Endothelial cell of umbilical vein (primary cell): ENCODE measurements at regions not wholly inside any gene's neighbourhood (a gene's known extent, or its start where the extent isn't known, plus 50 kb on each side); places are given as distances from the start of the nearest gene placed in this dataset.

ENCODE experiments used
- BruUV-seq: library from RNA; stranded (reverse); fragments of 400-500 nt; replicated peaks from 2 replicates; lab custom pipeline; 2021; lab: Mats Ljungman, UMichigan
- CTCF ChIA-PET: fragments of 300-600, 350-600 bp; sonication (Branson Sonifier 250); formaldehyde crosslinking; loops from one replicate; lab custom pipeline; 2021; ENCODE audit warnings: antibody characterized with exemption, inconsistent platforms; lab: Charles Lee
- POLR2A ChIA-PET: fragments of 300-600, 350-600 bp; sonication (Branson Sonifier 250); formaldehyde crosslinking; loops from one replicate; lab custom pipeline; 2021; ENCODE audit warnings: antibody characterized with exemption, inconsistent platforms; lab: Charles Lee
- DNase-seq: peaks from one replicate; pipeline ENCODE4 v3.0.0-alpha.2; 2011; ENCODE audit warnings: low read depth, low spot score
- FAIRE-seq: peaks from 2 replicates; lab custom pipeline; 2011; peaks lifted over from hg19 to GRCh38; lab: Jason Lieb, UNC
- H2AFZ ChIP-seq: 2 replicates; pipeline ENCODE4 v1.6.0; 2012; ENCODE audit warnings: low read depth, low read length, control low read depth, inconsistent platforms
- H3K27ac ChIP-seq: 2 replicates; pipeline ENCODE4 v1.5.1; 2011; ENCODE audit warnings: low read depth, mild to moderate bottlenecking, control low read depth, low read length, moderate library complexity; ENCODE audit not compliant: insufficient read depth
- H3K27me3 ChIP-seq, 2 experiments: 2 replicates each; pipeline versions ENCODE4 v1.6.0 to v1.6.1; 2011; ENCODE audit warnings: low read length in 2 of 2, mixed read lengths in 1 of 2; ENCODE audit not compliant: control insufficient read depth in 2 of 2, insufficient read depth in 2 of 2
- H3K36me3 ChIP-seq, 2 experiments: 2 replicates in 1 of 2; 3 replicates in 1 of 2; pipeline ENCODE4 v1.5.1; 2011; ENCODE audit warnings: low read length in 2 of 2, mild to moderate bottlenecking in 1 of 2, moderate library complexity in 1 of 2; ENCODE audit not compliant: control insufficient read depth in 2 of 2, insufficient read depth in 2 of 2; ENCODE audit errors: extremely low read depth in 1 of 2
- H3K4me1 ChIP-seq: 3 replicates; pipeline ENCODE4 v1.5.1; 2011; ENCODE audit warnings: mild to moderate bottlenecking, low read length; ENCODE audit not compliant: control insufficient read depth, insufficient read depth; ENCODE audit errors: extremely low read depth
- H3K4me2 ChIP-seq: 2 replicates; pipeline ENCODE4 v1.6.1; 2011; ENCODE audit warnings: low read length, control low read depth, mixed read lengths; ENCODE audit not compliant: insufficient read depth
- H3K4me3 ChIP-seq, 3 experiments: fragments of 200-600 bp in 1 of 3; sonication (generic), shearing (Covaris generic) in 1 of 3; replicated peaks in 1 of 3; 2 replicates each; pipeline ENCODE4 v1.5.1; 2011 to 2016; ENCODE audit warnings: control low read depth in 3 of 3, low read length in 3 of 3, mild to moderate bottlenecking in 2 of 3, inconsistent platforms in 1 of 3, low read depth in 1 of 3, moderate library complexity in 1 of 3; ENCODE audit not compliant: insufficient read depth in 1 of 3
- H3K79me2 ChIP-seq: 2 replicates; pipeline ENCODE4 v1.6.0; 2012; ENCODE audit warnings: low read length, inconsistent platforms; ENCODE audit not compliant: control insufficient read depth, insufficient read depth
- H3K9ac ChIP-seq: replicated peaks from 2 replicates; pipeline ENCODE3; 2011; ENCODE audit warnings: low read length, control low read depth; ENCODE audit not compliant: insufficient read depth; ENCODE audit errors: extremely low read depth
- H3K9me1 ChIP-seq: replicated peaks from 3 replicates; pipeline ENCODE4 v1.6.0; 2011; ENCODE audit warnings: mild to moderate bottlenecking, low read length; ENCODE audit not compliant: control insufficient read depth, insufficient read depth; ENCODE audit errors: extremely low read depth
- H3K9me3 ChIP-seq: replicated peaks from 2 replicates; pipeline ENCODE4 v1.5.1; 2012; ENCODE audit warnings: low read length, inconsistent platforms; ENCODE audit not compliant: control insufficient read depth, insufficient read depth
- H4K20me1 ChIP-seq: replicated peaks from 2 replicates; pipeline ENCODE3; 2011; ENCODE audit warnings: mild to moderate bottlenecking, low read length; ENCODE audit not compliant: control insufficient read depth, insufficient read depth; ENCODE audit errors: extremely low read depth
- EZH2 ChIP-seq: IDR thresholded peaks from 2 replicates; pipeline ENCODE4 v1.6.1; 2012; ENCODE audit warnings: borderline replicate concordance, low read depth, mild to moderate bottlenecking, moderate library complexity, low read length, inconsistent platforms; ENCODE audit not compliant: severe bottlenecking
- POLR2AphosphoS5 ChIP-seq: IDR thresholded peaks from 2 replicates; pipeline ENCODE4 v1.6.1; 2012; ENCODE audit warnings: low read depth, mild to moderate bottlenecking, control low read depth, low read length, moderate library complexity; ENCODE audit not compliant: insufficient read depth
- dilution Hi-C: fragments of 300-500 bp; cut with MboI; formaldehyde crosslinking; loops from one replicate; pipeline ENCODE4 v1.15.0; 2019; ENCODE audit warnings: low sequenced_read_pairs; ENCODE audit not compliant: extremely low pct_ligation_motif_present
- intact Hi-C: fragments of 100-400 bp; cut with micrococcal nuclease; formaldehyde crosslinking; loops from one replicate; pipeline ENCODE4 v1.10.0; 2022
- TF ChIP-seq, protein P1 (sequence below): IDR thresholded peaks from 2 replicates; pipeline ENCODE4 v1.6.1; 2011; ENCODE audit not compliant: insufficient read depth, insufficient read length
- TF ChIP-seq, protein P2 (sequence below), 2 donors: IDR thresholded peaks; 1 replicate in 1 of 2; 2 replicates in 1 of 2; pipeline ENCODE4 v1.5.1; 2011; ENCODE audit warnings: low read length in 2 of 2, mild to moderate bottlenecking in 2 of 2, moderate library complexity in 2 of 2, control low read depth in 1 of 2, inconsistent platforms in 1 of 2, low read depth in 1 of 2; ENCODE audit not compliant: insufficient read depth in 1 of 2; ENCODE audit errors: extremely low read depth in 1 of 2

DNA sequence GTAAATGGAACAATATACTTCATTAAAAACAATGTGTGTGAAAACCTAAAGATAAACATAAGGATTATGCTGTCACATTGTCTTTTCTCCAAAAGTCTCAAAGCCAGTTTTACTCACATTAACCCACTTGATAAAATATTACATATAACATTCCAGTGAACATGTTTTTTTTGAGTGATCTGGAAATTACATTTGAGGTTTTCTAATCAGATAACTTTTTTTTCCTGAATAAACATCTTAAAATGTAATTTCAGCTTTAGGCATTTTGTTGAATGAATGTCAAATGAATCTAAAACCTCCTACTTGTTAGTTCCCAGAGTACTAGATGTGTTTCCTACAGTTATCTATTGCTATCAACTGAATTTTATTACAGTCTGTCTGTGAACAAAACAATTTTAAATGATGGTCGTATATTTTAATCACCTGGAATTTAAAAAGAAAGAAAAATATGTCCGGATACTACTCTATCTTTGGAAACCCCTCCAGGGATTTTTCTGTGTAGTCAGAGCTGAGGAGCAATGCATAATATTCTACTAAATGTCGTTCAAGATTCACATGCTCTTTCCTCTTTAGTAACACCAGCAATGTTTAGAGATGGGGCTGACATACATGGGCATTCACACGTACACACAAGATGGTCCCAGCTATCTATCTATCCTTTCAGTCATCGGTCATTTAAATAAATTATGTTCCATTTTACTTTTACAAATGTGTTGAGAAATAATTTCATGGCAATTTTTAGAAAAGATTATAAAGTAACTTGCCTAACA lies 283.9 kb downstream of the KLF12 start:
- dilution Hi-C loops (no loop called here), intact Hi-C loops (no loop called here)
- H3K9me1 ChIP-seq = no peaks in the 10 kb centered on the region
- H3K4me1 ChIP-seq = peaks cover 8% of the 10 kb centered on the region
- DNase-seq (no peak), FAIRE-seq (no peak)
- H3K27me3 ChIP-seq = no peaks in the 10 kb centered on the region
- no peaks in the 10 kb centered on the region for H3K79me2 ChIP-seq
- CTCF ChIA-PET = interaction anchor here (0.6 to 2.6 kb wide), 5 partner anchors 8 to 437 kb away, joined by 3 to 12 read pairs (median 3); partner anchors contain the start of gene KLF12
- no TSS peak for BruUV-seq
- H3K9ac ChIP-seq = no peak overlapping the region
- no peak overlapping the region for H3K4me2 ChIP-seq
- POLR2A ChIA-PET = no interaction called here
- no peaks in the 10 kb centered on the region for H4K20me1 ChIP-seq
- H3K4me3 ChIP-seq = no peak overlapping the region
- no peak overlapping the region for H2AFZ ChIP-seq
- TF ChIP-seq, protein P1, sequence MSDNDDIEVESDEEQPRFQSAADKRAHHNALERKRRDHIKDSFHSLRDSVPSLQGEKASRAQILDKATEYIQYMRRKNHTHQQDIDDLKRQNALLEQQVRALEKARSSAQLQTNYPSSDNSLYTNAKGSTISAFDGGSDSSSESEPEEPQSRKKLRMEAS = no peak
- no peak for TF ChIP-seq POLR2AphosphoS5
- H3K36me3 ChIP-seq = peaks cover 0 to 3% of the 10 kb centered on the region in 2 experiments
- H3K9me3 ChIP-seq = no peaks in the 10 kb centered on the region
- no peak overlapping the region for H3K27ac ChIP-seq

DNA sequence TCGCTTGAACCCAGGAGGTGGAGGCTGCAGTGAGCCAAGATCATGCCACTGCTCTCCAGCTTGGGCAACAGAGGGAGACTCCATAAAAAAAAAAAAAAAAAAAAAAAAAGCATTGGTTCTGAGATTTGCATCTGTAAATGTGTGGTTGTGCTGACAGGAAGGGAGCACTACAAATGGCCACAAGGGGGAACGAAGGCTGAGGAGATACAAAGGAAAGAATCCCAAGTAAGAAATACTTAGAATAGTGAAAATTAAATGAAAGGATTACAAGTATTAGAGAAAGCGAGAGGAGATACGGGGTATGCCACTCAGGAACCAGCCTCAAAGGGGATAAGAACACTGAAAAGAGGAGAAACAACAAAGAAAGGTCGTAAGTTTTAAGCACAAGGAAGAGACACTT lies 284.9 kb downstream of the KLF12 start:
- Histone ChIP-seq H3K9me1 (no peaks in the 10 kb centered on the region), H3K79me2 (no peaks in the 10 kb centered on the region), H3K4me3 (no peak overlapping the region), H3K9ac (no peak overlapping the region), H3K4me1 (peaks cover 8% of the 10 kb centered on the region), H3K9me3 (no peaks in the 10 kb centered on the region), H3K27me3 (no peaks in the 10 kb centered on the region), H2AFZ (no peak overlapping the region), H4K20me1 (no peaks in the 10 kb centered on the region), H3K4me2 (no peak overlapping the region), H3K36me3 (peaks cover 0 to 3% of the 10 kb centered on the region in 2 experiments), H3K27ac (no peak overlapping the region)
- FAIRE-seq = no peak
- TF ChIP-seq, protein P2, sequence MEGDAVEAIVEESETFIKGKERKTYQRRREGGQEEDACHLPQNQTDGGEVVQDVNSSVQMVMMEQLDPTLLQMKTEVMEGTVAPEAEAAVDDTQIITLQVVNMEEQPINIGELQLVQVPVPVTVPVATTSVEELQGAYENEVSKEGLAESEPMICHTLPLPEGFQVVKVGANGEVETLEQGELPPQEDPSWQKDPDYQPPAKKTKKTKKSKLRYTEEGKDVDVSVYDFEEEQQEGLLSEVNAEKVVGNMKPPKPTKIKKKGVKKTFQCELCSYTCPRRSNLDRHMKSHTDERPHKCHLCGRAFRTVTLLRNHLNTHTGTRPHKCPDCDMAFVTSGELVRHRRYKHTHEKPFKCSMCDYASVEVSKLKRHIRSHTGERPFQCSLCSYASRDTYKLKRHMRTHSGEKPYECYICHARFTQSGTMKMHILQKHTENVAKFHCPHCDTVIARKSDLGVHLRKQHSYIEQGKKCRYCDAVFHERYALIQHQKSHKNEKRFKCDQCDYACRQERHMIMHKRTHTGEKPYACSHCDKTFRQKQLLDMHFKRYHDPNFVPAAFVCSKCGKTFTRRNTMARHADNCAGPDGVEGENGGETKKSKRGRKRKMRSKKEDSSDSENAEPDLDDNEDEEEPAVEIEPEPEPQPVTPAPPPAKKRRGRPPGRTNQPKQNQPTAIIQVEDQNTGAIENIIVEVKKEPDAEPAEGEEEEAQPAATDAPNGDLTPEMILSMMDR (IDR thresholded peaks at IDR 0.05; ENCODE audit: extremely low read depth in 1 of 2, insufficient read depth in 1 of 2, low read depth in 1 of 2, low read length in 2 of 2) = peak; percentile 21 to 24
- TF ChIP-seq EZH2 = no peak
- ChIA-PET POLR2A (no interaction called here), CTCF (interaction anchor here (0.8 to 2.6 kb wide), 5 partner anchors 64 to 1370 kb away, joined by 3 to 23 read pairs (median 6); no protein-coding TSS in a partner anchor)
- no TSS peak for BruUV-seq
- intact Hi-C loops = loop anchor here (5.0 kb wide), 1 partner anchor 82 kb away; no protein-coding TSS in a partner anchor
- dilution Hi-C loops = no loop called here
- DNase-seq = peak; percentile 36
